Epithelial cell of proximal tubule (primary cell): ENCODE measurements at regions not wholly inside any gene's neighbourhood (a gene's known extent, or its start where the extent isn't known, plus 50 kb on each side); places are given as distances from the start of the nearest gene placed in this dataset.

Source experiments
- DNase-seq: peaks from one replicate; pipeline ENCODE4 v3.0.0-alpha.2; 2011; ENCODE audit warnings: low read depth
- H3K4me3 ChIP-seq: 2 replicates; pipeline ENCODE4 v1.5.1; 2011; ENCODE audit warnings: low read depth, mild to moderate bottlenecking, low read length
- CTCF ChIP-seq: conservative IDR thresholded peaks from 2 replicates; pipeline ENCODE4 v1.5.1; 2012; ENCODE audit warnings: low read depth, mild to moderate bottlenecking, low read length

GRCh38 chr11:81270686-81271085, 1463.0 kb downstream of the FAM181B start:
- H3K4me3 ChIP-seq: no peak overlapping the region
- DNase-seq: no peak
- no peak for TF ChIP-seq CTCF

- TF ChIP-seq CTCF: no peak
- H3K4me3 ChIP-seq: no peak overlapping the region
- DNase-seq: no peak
These were observed 1466.4 kb downstream of the FAM181B start for GRCh38 chr11:81267246-81267645.

- H3K4me3 ChIP-seq: no peak overlapping the region
- no peak for DNase-seq
- TF ChIP-seq CTCF: no peak
These were observed 1474.2 kb downstream of the FAM181B start for GRCh38 chr11:81259471-81259870.

GRCh38 chr11:81255895-81256294, 1477.8 kb downstream of the FAM181B start:
- H3K4me3 ChIP-seq: no peak overlapping the region
- TF ChIP-seq CTCF: no peak
- no peak for DNase-seq

- TF ChIP-seq CTCF: no peak
- H3K4me3 ChIP-seq: no peak overlapping the region
- DNase-seq: no peak
These were observed 1480.4 kb downstream of the FAM181B start for GRCh38 chr11:81253244-81253643.

GRCh38 chr11:81246941-81247340, 1486.7 kb downstream of the FAM181B start:
- no peak for DNase-seq
- no peak for TF ChIP-seq CTCF
- H3K4me3 ChIP-seq: no peak overlapping the region

- DNase-seq: no peak
- no peak for TF ChIP-seq CTCF
- H3K4me3 ChIP-seq: no peak overlapping the region
These were observed 1487.9 kb downstream of the FAM181B start for GRCh38 chr11:81245791-81246190.
